Osteocyte (in vitro differentiated cells): ENCODE measurements at regions not wholly inside any gene's neighbourhood (a gene's known extent, or its start where the extent isn't known, plus 50 kb on each side); places are given as distances from the start of the nearest gene placed in this dataset.
A peak's percentile ranks its signal among the peaks of the same experiment; 100 is the strongest.

Source experiments
- DNase-seq: peaks from one replicate; pipeline ENCODE4 v3.0.0; 2021; ENCODE audit warnings: mixed read lengths; ENCODE audit not compliant: unreplicated experiment; ENCODE audit errors: extremely low spot score
- H3K27ac Mint-ChIP-seq: one replicate; pipeline ENCODE4 v1.8.0; 2021; ENCODE audit warnings: mild to moderate bottlenecking, mixed read lengths; ENCODE audit not compliant: unreplicated experiment
- H3K27me3 Mint-ChIP-seq: one replicate; pipeline ENCODE4 v1.8.0; 2021; ENCODE audit warnings: mixed read lengths; ENCODE audit not compliant: unreplicated experiment
- H3K36me3 Mint-ChIP-seq: one replicate; pipeline ENCODE4 v1.8.0; 2021; ENCODE audit warnings: mixed read lengths; ENCODE audit not compliant: unreplicated experiment
- H3K4me1 Mint-ChIP-seq: one replicate; pipeline ENCODE4 v1.8.0; 2021; ENCODE audit warnings: mixed read lengths; ENCODE audit not compliant: unreplicated experiment
- H3K4me3 Mint-ChIP-seq: one replicate; pipeline ENCODE4 v1.8.0; 2021; ENCODE audit warnings: mild to moderate bottlenecking, moderate library complexity, mixed read lengths; ENCODE audit not compliant: unreplicated experiment
- H3K9me3 Mint-ChIP-seq: one replicate; pipeline ENCODE4 v1.8.0; 2021; ENCODE audit warnings: mixed read lengths; ENCODE audit not compliant: unreplicated experiment
- TF ChIP-seq, protein P1 (sequence below): fragments of 200-600 bp; sonication (generic); IDR thresholded peaks from 2 replicates; pipeline ENCODE4 v1.5.0; 2021; ENCODE audit warnings: antibody characterized with exemption, mild to moderate bottlenecking, moderate library complexity

- Mint-ChIP-seq H3K36me3 (no peaks in the 10 kb centered on the region), H3K27ac (no peak overlapping the region), H3K4me3 (no peak overlapping the region), H3K4me1 (peaks cover 21% of the 10 kb centered on the region), H3K27me3 (no peaks in the 10 kb centered on the region), H3K9me3 (no peaks in the 10 kb centered on the region)
- TF ChIP-seq, protein P1, sequence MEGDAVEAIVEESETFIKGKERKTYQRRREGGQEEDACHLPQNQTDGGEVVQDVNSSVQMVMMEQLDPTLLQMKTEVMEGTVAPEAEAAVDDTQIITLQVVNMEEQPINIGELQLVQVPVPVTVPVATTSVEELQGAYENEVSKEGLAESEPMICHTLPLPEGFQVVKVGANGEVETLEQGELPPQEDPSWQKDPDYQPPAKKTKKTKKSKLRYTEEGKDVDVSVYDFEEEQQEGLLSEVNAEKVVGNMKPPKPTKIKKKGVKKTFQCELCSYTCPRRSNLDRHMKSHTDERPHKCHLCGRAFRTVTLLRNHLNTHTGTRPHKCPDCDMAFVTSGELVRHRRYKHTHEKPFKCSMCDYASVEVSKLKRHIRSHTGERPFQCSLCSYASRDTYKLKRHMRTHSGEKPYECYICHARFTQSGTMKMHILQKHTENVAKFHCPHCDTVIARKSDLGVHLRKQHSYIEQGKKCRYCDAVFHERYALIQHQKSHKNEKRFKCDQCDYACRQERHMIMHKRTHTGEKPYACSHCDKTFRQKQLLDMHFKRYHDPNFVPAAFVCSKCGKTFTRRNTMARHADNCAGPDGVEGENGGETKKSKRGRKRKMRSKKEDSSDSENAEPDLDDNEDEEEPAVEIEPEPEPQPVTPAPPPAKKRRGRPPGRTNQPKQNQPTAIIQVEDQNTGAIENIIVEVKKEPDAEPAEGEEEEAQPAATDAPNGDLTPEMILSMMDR: no peak
- DNase-seq: no peak
These were observed 498.2 kb upstream of the TCF4 start for GRCh38 chr18:56086176-56086575.

DNA sequence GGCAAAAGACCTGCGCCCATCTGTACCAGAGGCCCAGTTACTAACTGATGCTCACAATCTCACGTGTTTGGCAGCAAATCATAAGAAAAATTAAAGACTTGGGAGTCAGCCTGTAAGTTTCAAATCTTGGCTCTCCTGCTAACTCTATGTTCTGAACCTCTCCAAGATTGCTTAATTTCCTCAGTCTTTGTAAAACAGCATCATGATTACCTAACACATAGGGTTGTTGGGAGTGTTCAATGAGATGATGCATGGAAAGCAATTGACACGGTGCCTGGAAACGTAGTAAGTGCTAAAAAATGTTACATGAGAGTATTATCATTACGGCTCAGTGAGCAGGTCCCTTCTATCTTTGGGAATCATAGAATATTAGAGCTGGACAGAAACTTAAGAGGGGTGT is 497.6 kb upstream of the TCF4 start:
- TF ChIP-seq, protein P1: no peak
- Mint-ChIP-seq H3K27ac (no peak overlapping the region), H3K4me3 (no peak overlapping the region), H3K36me3 (no peaks in the 10 kb centered on the region), H3K9me3 (no peaks in the 10 kb centered on the region), H3K27me3 (no peaks in the 10 kb centered on the region), H3K4me1 (peaks cover 21% of the 10 kb centered on the region)
- DNase-seq: no peak

DNA sequence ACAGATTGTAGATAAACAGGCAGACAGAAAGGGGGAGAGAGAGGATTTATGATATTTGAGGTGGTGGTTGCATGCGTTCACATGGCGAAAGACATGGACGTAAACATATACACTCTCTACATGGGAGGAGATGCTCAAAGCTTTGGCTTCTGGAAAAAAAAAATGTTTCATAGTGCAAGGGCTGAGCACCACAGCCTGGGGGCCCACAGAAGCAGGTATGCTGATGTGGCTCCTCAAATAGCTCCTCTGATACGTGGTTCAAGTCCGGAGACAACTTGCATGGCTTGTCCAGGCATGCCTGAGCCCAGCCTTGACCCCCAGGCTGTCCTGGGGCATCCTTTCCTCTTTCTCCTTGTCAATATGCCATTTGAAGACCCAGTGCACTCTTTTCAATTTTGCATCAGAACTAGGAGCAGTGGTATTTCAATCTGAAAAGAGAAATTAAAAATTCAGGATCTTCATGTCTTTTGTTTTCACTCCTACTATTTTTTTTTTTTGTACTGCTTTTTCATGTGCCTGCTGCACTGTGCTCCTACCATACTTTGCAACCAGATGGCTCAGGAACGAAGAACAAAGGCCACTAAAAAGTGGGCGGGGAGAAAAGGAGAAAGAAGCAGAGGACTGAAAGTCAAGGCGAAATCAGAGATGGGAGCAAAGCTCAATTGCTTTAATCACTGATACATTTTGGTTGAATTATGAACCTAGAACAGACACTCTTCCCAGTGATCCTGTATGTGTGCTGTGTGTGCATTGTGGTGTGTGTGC is 495.7 kb upstream of the TCF4 start:
- Mint-ChIP-seq H3K27ac (no peak overlapping the region), H3K36me3 (no peaks in the 10 kb centered on the region), H3K27me3 (no peaks in the 10 kb centered on the region), H3K4me3 (no peak overlapping the region), H3K4me1 (peaks cover 21% of the 10 kb centered on the region), H3K9me3 (no peaks in the 10 kb centered on the region)
- DNase-seq: no peak
- TF ChIP-seq, protein P1: no peak

DNA sequence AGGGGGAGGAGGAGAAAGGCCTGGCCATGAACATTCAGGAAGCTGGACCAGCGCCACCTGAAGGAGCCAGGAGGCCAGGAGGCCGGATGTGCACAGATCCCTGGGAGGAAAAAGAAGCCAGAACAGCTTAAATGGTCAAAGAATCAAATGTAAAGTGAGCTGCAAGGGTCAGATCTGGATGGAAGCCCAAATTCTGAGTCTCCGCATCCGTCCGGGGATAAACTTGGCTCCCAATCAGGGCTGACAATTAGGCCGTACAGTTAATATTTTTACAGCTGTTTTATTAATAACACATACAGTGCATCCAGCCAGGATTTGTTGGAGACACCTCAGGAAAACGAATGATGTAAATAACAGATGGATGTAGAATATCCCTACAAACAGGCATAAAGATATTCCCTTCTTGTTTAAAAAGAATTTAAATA is 495.1 kb upstream of the TCF4 start:
- H3K36me3 Mint-ChIP-seq: no peaks in the 10 kb centered on the region
- no peak overlapping the region for H3K4me3 Mint-ChIP-seq
- TF ChIP-seq, protein P1: peak; percentile 11
- H3K4me1 Mint-ChIP-seq: peaks cover 21% of the 10 kb centered on the region
- DNase-seq: no peak
- no peak overlapping the region for H3K27ac Mint-ChIP-seq
- no peaks in the 10 kb centered on the region for H3K27me3 Mint-ChIP-seq
- no peaks in the 10 kb centered on the region for H3K9me3 Mint-ChIP-seq

- H3K27ac Mint-ChIP-seq: no peak overlapping the region
- DNase-seq: no peak
- TF ChIP-seq, protein P1: no peak
These were observed 488.7 kb upstream of the TCF4 start for GRCh38 chr18:56076723-56077122.

More at GRCh38 chr18:56076723-56077122, 488.7 kb upstream of the TCF4 start:
- peaks cover 4% of the 10 kb centered on the region for H3K4me1 Mint-ChIP-seq
- peaks cover 14% of the 10 kb centered on the region for H3K9me3 Mint-ChIP-seq
- no peaks in the 10 kb centered on the region for H3K36me3 Mint-ChIP-seq
- no peaks in the 10 kb centered on the region for H3K27me3 Mint-ChIP-seq
- no peak overlapping the region for H3K4me3 Mint-ChIP-seq
